GM12878 (cell line): ENCODE measurements at regions not wholly inside any gene's neighbourhood (a gene's known extent, or its start where the extent isn't known, plus 50 kb on each side); places are given as distances from the start of the nearest gene placed in this dataset.

Source experiments
- ATAC-seq: fragments of 200-7000 bp; cut with Tn5 transposase; 3 replicates; pipeline ENCODE4 v1.9.1; 2020; ENCODE audit warnings: mild to moderate bottlenecking, moderate library complexity
- BruUV-seq: library from RNA; stranded (reverse); fragments of 400-500 nt; replicated peaks from 2 replicates; lab custom pipeline; 2021; lab: Mats Ljungman, UMichigan
- CTCF ChIA-PET: fragments of 300-600 bp; sonication (Branson Sonifier 250); formaldehyde crosslinking; extraction: SDS; loops from one replicate; lab custom pipeline; 2021; ENCODE audit warnings: inconsistent platforms; lab: Yijun Ruan, JAX
- POLR2A ChIA-PET: fragments of 350-600 bp; formaldehyde crosslinking; extraction: SDS; loops from one replicate; lab custom pipeline; 2021; ENCODE audit warnings: inconsistent platforms; lab: Charles Lee
- RAD21 ChIA-PET: fragments of 300-600 bp; sonication (Branson Sonifier 250); formaldehyde crosslinking; loops from one replicate; lab custom pipeline; 2023; ENCODE audit warnings: antibody characterized with exemption; ENCODE audit not compliant: unreplicated experiment; lab: Charles Lee
- SMC1A ChIA-PET: fragments of 300-600 bp; sonication (Branson Sonifier 250); formaldehyde crosslinking; loops from one replicate; lab custom pipeline; 2023; ENCODE audit not compliant: unreplicated experiment, uncharacterized antibody; lab: Charles Lee
- DNase-seq: peaks from one replicate; pipeline ENCODE4 v3.0.0-alpha.2; 2011; ENCODE audit warnings: low read depth, low spot score
- FAIRE-seq: peaks from 3 replicates; lab custom pipeline; 2011; peaks lifted over from hg19 to GRCh38; lab: Jason Lieb, UNC
- H2AFZ ChIP-seq: 2 replicates; pipeline ENCODE4 v1.6.0; 2011; ENCODE audit warnings: low read depth, low read length, control low read depth; ENCODE audit not compliant: control insufficient read depth
- H3K27ac ChIP-seq: 2 replicates; pipeline ENCODE4 v1.5.1; 2011; ENCODE audit warnings: control low read depth; ENCODE audit not compliant: control insufficient read depth, insufficient read depth
- H3K27me3 ChIP-seq, 2 experiments: replicated peaks in 1 of 2; 2 replicates each; pipeline versions ENCODE4 v1.6.0 to v1.6.1; 2011; ENCODE audit warnings: low read length in 1 of 2; ENCODE audit not compliant: control insufficient read depth in 2 of 2, insufficient read depth in 2 of 2
- H3K36me3 ChIP-seq, 2 experiments: 2 replicates each; pipeline ENCODE4 v1.5.1; 2011; ENCODE audit warnings: low read length in 1 of 2; ENCODE audit not compliant: control insufficient read depth in 2 of 2, insufficient read depth in 2 of 2
- H3K4me1 ChIP-seq: 2 replicates; pipeline ENCODE4 v1.6.1; 2011; ENCODE audit warnings: mild to moderate bottlenecking, low read length, moderate library complexity, mixed read lengths; ENCODE audit not compliant: control insufficient read depth, insufficient read depth
- H3K4me2 ChIP-seq: 2 replicates; pipeline ENCODE4 v1.6.0; 2011; ENCODE audit warnings: control low read depth; ENCODE audit not compliant: control insufficient read depth, insufficient read depth
- H3K4me3 ChIP-seq: fragments of 200-600 bp; sonication (generic); 2 replicates; pipeline ENCODE4 v1.5.1; 2016
- H3K79me2 ChIP-seq: 2 replicates; pipeline ENCODE4 v1.6.0; 2011; ENCODE audit warnings: low read length; ENCODE audit not compliant: control insufficient read depth, insufficient read depth
- H3K9ac ChIP-seq: 2 replicates; pipeline ENCODE4 v1.8.0; 2011; ENCODE audit warnings: low read length, control low read depth, mixed read lengths; ENCODE audit not compliant: control insufficient read depth, insufficient read depth
- H3K9me3 ChIP-seq: replicated peaks from 3 replicates; pipeline ENCODE4 v1.5.1; 2011; ENCODE audit warnings: mild to moderate bottlenecking, low read length; ENCODE audit not compliant: control insufficient read depth, insufficient read depth
- H4K20me1 ChIP-seq: 2 replicates; pipeline ENCODE4 v1.6.0; 2011; ENCODE audit not compliant: control insufficient read depth, insufficient read depth
- CREM ChIP-seq: IDR thresholded peaks from 2 replicates; pipeline ENCODE4 v1.6.1; 2014; ENCODE audit warnings: antibody characterized with exemption, low read depth
- E2F4 ChIP-seq: IDR thresholded peaks from 2 replicates; pipeline ENCODE4 v1.6.1; 2012; ENCODE audit warnings: low read depth, low read length, improper control_type of control experiment
- HCFC1 ChIP-seq: fragments of 150-350 bp; IDR thresholded peaks from 2 replicates; pipeline ENCODE4 v1.6.1; 2014; ENCODE audit warnings: low read length
- PAX5 ChIP-seq: IDR thresholded peaks from 2 replicates; pipeline ENCODE4 v1.6.1; 2011; ENCODE audit warnings: low read depth, low read length, borderline replicate concordance
- ZBTB4 ChIP-seq: fragments of 450-650 bp; formaldehyde crosslinking; IDR thresholded peaks from 2 replicates; pipeline ENCODE4 v1.4.0; 2022; ENCODE audit warnings: mild to moderate bottlenecking, moderate library complexity
- ZNF217 ChIP-seq: fragments of 450-650 bp; IDR thresholded peaks from 2 replicates; pipeline ENCODE4 v1.6.1; 2017; ENCODE audit warnings: antibody characterized with exemption, mild to moderate bottlenecking
- ZNF592 ChIP-seq: fragments of 450-650 bp; IDR thresholded peaks from 2 replicates; pipeline ENCODE4 v1.6.1; 2017; ENCODE audit warnings: mild to moderate bottlenecking, moderate library complexity
- WGBS: methylation state at CpG from one replicate; pipeline ENCODE4 v1.1.6; 2016; ENCODE audit warnings: low lambda C conversion rate; ENCODE audit not compliant: insufficient replicate concordance, insufficient coverage; ENCODE audit errors: missing lambda C conversion rate; 5-methylcytosine and 5-hydroxymethylcytosine counted together
- in situ Hi-C: fragments of 300-500 bp; cut with MboI; formaldehyde crosslinking; loops from 9 replicates; pipeline ENCODE4 v1.14.3; 2018; ENCODE audit warnings: mixed read lengths
- intact Hi-C: fragments of 100-400 bp; cut with micrococcal nuclease; formaldehyde crosslinking; loops from one replicate; pipeline ENCODE4 v1.14.2; 2022; ENCODE audit not compliant: unreplicated experiment

- Histone ChIP-seq H3K27ac (no peak overlapping the region), H3K4me1 (no peaks in the 10 kb centered on the region), H3K9me3 (no peaks in the 10 kb centered on the region; the same call in 2 of the 3 replicates), H3K4me2 (no peak overlapping the region), H3K27me3 (no peaks in the 10 kb centered on the region), H3K79me2 (no peaks in the 10 kb centered on the region), H3K4me3 (no peak overlapping the region), H2AFZ (no peak overlapping the region), H3K9ac (no peak overlapping the region), H4K20me1 (no peaks in the 10 kb centered on the region), H3K36me3 (no peaks in the 10 kb centered on the region)
- DNase-seq (no peak), ATAC-seq (no peak), FAIRE-seq (no peak)
- no TSS peak for BruUV-seq
- in situ Hi-C loops: no loop called here
- ChIA-PET RAD21 (no interaction called here), SMC1A (interaction anchor here (1.6 kb wide), 1 partner anchor 9 kb away, joined by 7 read pairs; no protein-coding TSS in a partner anchor), POLR2A (no interaction called here), CTCF (interaction anchor here (0.6 to 1.5 kb wide), 3 partner anchors 39 to 545 kb away, joined by 3 read pairs; no protein-coding TSS in a partner anchor)
- intact Hi-C loops: no loop called here
- WGBS: 65% methylated on average over 1 of the region's 1 CpG
- no peak for TF ChIP-seq PAX5
- TF ChIP-seq ZNF592: no peak
- TF ChIP-seq CREM: no peak
- no peak for TF ChIP-seq ZBTB4 (CRISPR knock-in tag)
- TF ChIP-seq E2F4: no peak
- no peak for TF ChIP-seq HCFC1
- TF ChIP-seq ZNF217: no peak
These were observed 218.8 kb downstream of the BTG1 start for GRCh38 chr12:91926848-91927247.
